Fibroblast of villous mesenchyme (primary cell): ENCODE measurements at regions not wholly inside any gene's neighbourhood (a gene's known extent, or its start where the extent isn't known, plus 50 kb on each side); places are given as distances from the start of the nearest gene placed in this dataset.

ENCODE experiments used
- DNase-seq: peaks from one replicate; pipeline ENCODE4 v3.0.0-alpha.2; 2010; ENCODE audit warnings: low read depth
- H3K4me3 ChIP-seq: 2 replicates; pipeline ENCODE4 v1.5.1; 2011; ENCODE audit warnings: low read depth, mild to moderate bottlenecking, low read length
- CTCF ChIP-seq: IDR thresholded peaks from 2 replicates; pipeline ENCODE4 v1.5.1; 2012; ENCODE audit warnings: low read depth, mild to moderate bottlenecking, low read length; ENCODE audit not compliant: insufficient read depth

- no peak overlapping the region for H3K4me3 ChIP-seq
- TF ChIP-seq CTCF = no peak
- no peak for DNase-seq
Measured at GRCh38 chr5:8295141-8295540, 426.2 kb downstream of the MTRR start.

GRCh38 chr5:8299716-8300115 is 430.8 kb downstream of the MTRR start:
- no peak for DNase-seq
- no peak overlapping the region for H3K4me3 ChIP-seq
- TF ChIP-seq CTCF = no peak

- no peak for DNase-seq
- TF ChIP-seq CTCF = no peak
- H3K4me3 ChIP-seq = no peak overlapping the region
Measured at GRCh38 chr5:8304341-8304740, 435.4 kb downstream of the MTRR start.

- no peak for DNase-seq
- no peak overlapping the region for H3K4me3 ChIP-seq
- no peak for TF ChIP-seq CTCF
Measured at GRCh38 chr5:8306288-8306896, 437.4 kb downstream of the MTRR start.

- TF ChIP-seq CTCF = no peak
- no peak for DNase-seq
- no peak overlapping the region for H3K4me3 ChIP-seq
Measured at GRCh38 chr5:8314965-8315364, 446.0 kb downstream of the MTRR start.

- DNase-seq = no peak
- TF ChIP-seq CTCF = no peak
- no peak overlapping the region for H3K4me3 ChIP-seq
Measured at GRCh38 chr5:8316608-8317280, 447.8 kb downstream of the MTRR start.

GRCh38 chr5:8317335-8317734 is 448.4 kb downstream of the MTRR start:
- no peak for TF ChIP-seq CTCF
- no peak overlapping the region for H3K4me3 ChIP-seq
- no peak for DNase-seq
